ENCODE measurements at regions not wholly inside any gene's neighbourhood (a gene's known extent, or its start where the extent isn't known, plus 50 kb on each side); places are given as distances from the start of the nearest gene placed in this dataset.
"Not testable (repeated sequence)": the region's sequence is repeated elsewhere in the genome, so short reads cannot be mapped to it uniquely, and the experiment has no call there.

GRCh38 chr6:3530515-3530914 lies 73.7 kb upstream of the SLC22A23 start:
- ChIA-PET POLR2A (no interaction called here), CTCF (no interaction called here)
- Histone ChIP-seq H3K9me3 (ENCODE audit: control insufficient read depth, insufficient read depth, low read length) (no peaks in the 10 kb centered on the region), H3K4me3 (ENCODE audit: low read depth, low read length) (no peak overlapping the region), H3K27ac (ENCODE audit: low read depth, low read length) (no peak overlapping the region), H3K27me3 (ENCODE audit: control insufficient read depth, insufficient read depth, low read length) (peaks cover 58% of the 10 kb centered on the region)
- TF ChIP-seq, protein P1, sequence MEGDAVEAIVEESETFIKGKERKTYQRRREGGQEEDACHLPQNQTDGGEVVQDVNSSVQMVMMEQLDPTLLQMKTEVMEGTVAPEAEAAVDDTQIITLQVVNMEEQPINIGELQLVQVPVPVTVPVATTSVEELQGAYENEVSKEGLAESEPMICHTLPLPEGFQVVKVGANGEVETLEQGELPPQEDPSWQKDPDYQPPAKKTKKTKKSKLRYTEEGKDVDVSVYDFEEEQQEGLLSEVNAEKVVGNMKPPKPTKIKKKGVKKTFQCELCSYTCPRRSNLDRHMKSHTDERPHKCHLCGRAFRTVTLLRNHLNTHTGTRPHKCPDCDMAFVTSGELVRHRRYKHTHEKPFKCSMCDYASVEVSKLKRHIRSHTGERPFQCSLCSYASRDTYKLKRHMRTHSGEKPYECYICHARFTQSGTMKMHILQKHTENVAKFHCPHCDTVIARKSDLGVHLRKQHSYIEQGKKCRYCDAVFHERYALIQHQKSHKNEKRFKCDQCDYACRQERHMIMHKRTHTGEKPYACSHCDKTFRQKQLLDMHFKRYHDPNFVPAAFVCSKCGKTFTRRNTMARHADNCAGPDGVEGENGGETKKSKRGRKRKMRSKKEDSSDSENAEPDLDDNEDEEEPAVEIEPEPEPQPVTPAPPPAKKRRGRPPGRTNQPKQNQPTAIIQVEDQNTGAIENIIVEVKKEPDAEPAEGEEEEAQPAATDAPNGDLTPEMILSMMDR (IDR thresholded peaks at IDR 0.05; ENCODE audit: low read depth, low read length): no peak
- no peak for DNase-seq (ENCODE audit: low read depth, low spot score)

GRCh38 chr6:3529721-3530120 lies 72.9 kb upstream of the SLC22A23 start:
- peaks cover 56% of the 10 kb centered on the region for H3K27me3 ChIP-seq (ENCODE audit: control insufficient read depth, insufficient read depth, low read length)
- no peak overlapping the region for H3K4me3 ChIP-seq (ENCODE audit: low read depth, low read length)
- ChIA-PET CTCF (no interaction called here), POLR2A (no interaction called here)
- TF ChIP-seq, protein P1 (IDR thresholded peaks at IDR 0.05; ENCODE audit: low read depth, low read length): no peak
- H3K27ac ChIP-seq (ENCODE audit: low read depth, low read length): no peak overlapping the region
- no peak for DNase-seq (ENCODE audit: low read depth, low spot score)
- no peaks in the 10 kb centered on the region for H3K9me3 ChIP-seq (ENCODE audit: control insufficient read depth, insufficient read depth, low read length)

DNA sequence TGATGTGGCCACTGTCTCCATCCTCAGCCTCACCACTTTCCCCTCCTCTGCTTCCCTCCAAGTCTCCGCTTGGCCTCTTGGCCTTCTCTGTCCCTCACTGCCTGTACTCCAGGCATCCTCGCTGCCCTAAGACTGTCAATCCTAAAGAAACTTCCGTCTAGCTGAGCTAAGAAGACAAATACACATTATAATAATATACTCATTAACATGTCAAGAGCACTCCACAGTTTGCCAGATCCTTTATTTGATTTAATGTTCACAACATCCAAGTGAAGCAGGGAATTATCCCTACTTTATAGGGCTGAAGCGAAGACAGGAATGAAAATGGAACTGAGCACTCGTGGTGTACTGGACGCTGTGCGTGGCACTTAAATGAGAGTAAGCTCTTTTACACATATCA lies 72.4 kb upstream of the SLC22A23 start:
- H3K27me3 ChIP-seq (ENCODE audit: control insufficient read depth, insufficient read depth, low read length): peaks cover 59% of the 10 kb centered on the region
- no peak overlapping the region for H3K4me3 ChIP-seq (ENCODE audit: low read depth, low read length)
- TF ChIP-seq, protein P1 (IDR thresholded peaks at IDR 0.05; ENCODE audit: low read depth, low read length): no peak
- no peak overlapping the region for H3K27ac ChIP-seq (ENCODE audit: low read depth, low read length)
- ChIA-PET POLR2A (no interaction called here), CTCF (no interaction called here)
- no peak for DNase-seq (ENCODE audit: low read depth, low spot score)
- H3K9me3 ChIP-seq (ENCODE audit: control insufficient read depth, insufficient read depth, low read length): no peaks in the 10 kb centered on the region

DNA sequence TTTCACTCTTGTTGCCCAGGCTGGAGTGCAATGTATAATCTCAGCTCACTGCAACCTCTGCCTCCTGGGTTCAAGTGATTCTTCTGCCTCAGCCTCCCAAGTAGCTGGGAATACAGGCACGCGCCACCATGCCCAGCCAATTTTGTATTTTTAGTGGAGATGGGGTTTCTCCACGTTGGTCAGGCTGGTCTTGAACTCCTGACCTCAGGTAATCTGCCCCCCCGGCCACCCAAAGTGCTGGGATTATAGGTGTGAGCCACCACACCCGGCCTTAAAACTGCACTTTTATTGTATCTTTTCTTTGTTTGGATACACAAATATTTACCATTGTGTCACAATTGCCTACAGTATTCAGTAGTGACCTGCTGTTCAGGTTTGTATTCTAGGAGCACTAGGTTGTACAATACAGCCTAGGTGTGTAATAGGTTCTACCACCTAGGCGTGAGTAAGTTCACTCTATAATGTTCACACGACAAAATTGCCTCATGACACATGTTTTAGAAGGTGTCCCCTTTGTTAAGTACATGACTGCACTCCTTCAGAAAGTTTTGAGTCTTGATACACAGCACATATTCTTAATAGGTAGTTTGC lies 71.3 kb upstream of the SLC22A23 start:
- H3K27ac ChIP-seq (ENCODE audit: low read depth, low read length); POLR2A ChIA-PET; CTCF ChIA-PET; H3K9me3 ChIP-seq (ENCODE audit: control insufficient read depth, insufficient read depth, low read length); H3K4me3 ChIP-seq (ENCODE audit: low read depth, low read length); DNase-seq (ENCODE audit: low read depth, low spot score): not testable (repeated sequence)
- H3K27me3 ChIP-seq (ENCODE audit: control insufficient read depth, insufficient read depth, low read length): peaks cover 59% of the 10 kb centered on the region

DNA sequence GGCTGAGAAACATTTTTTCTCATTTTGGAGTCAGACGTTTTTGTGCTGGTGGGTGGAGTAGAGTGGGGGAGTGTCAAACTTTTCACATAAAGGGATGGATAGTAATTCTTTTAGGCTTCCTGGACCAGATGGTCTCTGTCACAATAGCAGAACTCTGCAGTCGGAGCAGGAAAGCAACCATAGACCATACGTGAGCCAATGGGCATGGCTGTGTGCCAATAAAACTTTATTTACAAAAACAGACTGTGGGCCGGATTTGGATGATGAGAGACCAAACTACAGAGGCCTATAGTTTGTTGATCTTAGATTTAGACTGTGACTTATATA lies 70.8 kb upstream of the SLC22A23 start:
- H3K27ac ChIP-seq (ENCODE audit: low read depth, low read length): no peak overlapping the region
- ChIA-PET CTCF (no interaction called here), POLR2A (no interaction called here)
- H3K9me3 ChIP-seq (ENCODE audit: control insufficient read depth, insufficient read depth, low read length): no peaks in the 10 kb centered on the region
- TF ChIP-seq, protein P1 (IDR thresholded peaks at IDR 0.05; ENCODE audit: low read depth, low read length): no peak
- H3K27me3 ChIP-seq (ENCODE audit: control insufficient read depth, insufficient read depth, low read length): peaks cover 56% of the 10 kb centered on the region
- no peak for DNase-seq (ENCODE audit: low read depth, low spot score)
- no peak overlapping the region for H3K4me3 ChIP-seq (ENCODE audit: low read depth, low read length)

Measured in AG04450 (cell line).